Glomerular endothelial cell (primary cell): ENCODE measurements at regions not wholly inside any gene's neighbourhood (a gene's known extent, or its start where the extent isn't known, plus 50 kb on each side); places are given as distances from the start of the nearest gene placed in this dataset.
"Not testable (repeated sequence)": the region's sequence is repeated elsewhere in the genome, so short reads cannot be mapped to it uniquely, and the experiment has no call there.

ENCODE experiments used
- DNase-seq: peaks from one replicate; pipeline ENCODE4 v3.0.0-alpha.2; 2011; ENCODE audit warnings: low read depth, low spot score; ENCODE audit errors: extremely low read depth

DNA sequence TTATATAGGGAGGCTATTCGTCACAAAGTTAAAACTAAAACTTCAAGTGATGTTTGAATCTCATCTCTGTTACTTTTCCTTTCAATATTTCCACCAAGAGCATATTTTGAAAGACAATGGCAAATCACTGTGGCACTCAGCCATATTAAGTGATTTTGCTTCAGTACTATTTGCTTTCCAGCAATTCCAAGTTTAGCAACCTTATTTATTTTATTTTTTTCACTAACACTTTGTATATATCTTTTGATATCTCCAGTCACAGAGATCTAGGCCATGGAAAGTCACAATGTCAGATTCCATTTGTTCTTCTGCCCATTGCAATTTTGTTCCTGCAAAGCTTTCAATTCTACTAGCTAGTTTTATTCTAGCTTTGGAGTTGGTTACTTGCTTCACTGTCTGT lies 1514.5 kb upstream of the ADGRL3 start:
- DNase-seq = no peak

DNA sequence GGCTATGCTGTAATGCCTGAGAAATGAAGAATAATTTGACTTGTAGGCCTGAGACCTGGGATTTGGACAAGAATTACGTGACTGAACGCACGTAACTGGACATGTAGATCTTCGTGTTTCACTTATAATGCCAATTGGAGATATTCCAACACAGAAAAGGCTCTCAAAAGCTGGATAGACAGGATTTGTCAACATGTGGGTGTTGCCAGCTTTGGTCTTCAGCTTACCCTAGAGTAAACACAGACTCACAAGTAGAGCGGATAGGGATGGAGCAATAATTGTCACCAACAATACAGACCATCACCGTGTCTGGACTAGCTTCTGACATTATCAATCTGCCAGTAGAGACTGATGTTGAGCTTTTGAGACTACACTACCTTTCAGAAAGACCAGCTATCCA lies 1511.0 kb upstream of the ADGRL3 start:
- no peak for DNase-seq

DNA sequence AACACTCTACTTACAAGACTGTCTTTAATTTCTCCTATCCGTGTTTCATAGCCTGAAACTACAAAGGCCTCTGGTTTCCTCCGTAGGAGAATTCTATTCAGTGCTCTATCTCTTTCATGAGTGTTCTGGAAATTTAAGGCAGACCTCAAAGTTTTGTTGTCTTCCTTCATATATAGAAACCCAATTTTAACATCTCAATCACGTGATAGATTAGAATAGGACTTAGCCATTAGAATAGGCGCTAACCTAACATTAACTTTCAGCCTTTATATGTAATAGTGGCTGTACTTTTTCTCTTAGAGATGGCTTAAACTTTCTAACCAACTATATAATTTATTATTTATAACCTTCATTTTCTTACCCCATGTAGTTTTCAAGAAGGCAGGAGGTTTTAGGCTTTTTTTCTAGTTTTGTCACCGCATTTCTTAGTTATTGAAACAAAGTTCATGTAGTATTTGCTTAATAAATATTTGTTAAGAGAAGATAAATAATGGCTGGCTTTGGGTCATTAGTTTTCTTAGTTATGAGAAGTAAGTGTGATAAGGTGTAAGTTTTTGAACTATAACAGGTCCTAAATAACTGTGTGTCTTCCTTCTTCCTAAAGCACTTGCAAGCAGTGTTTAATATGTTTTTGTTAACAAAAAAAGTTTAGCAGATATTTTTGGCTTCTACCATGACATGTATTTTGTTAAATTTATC lies 1504.6 kb upstream of the ADGRL3 start:
- no peak for DNase-seq

DNA sequence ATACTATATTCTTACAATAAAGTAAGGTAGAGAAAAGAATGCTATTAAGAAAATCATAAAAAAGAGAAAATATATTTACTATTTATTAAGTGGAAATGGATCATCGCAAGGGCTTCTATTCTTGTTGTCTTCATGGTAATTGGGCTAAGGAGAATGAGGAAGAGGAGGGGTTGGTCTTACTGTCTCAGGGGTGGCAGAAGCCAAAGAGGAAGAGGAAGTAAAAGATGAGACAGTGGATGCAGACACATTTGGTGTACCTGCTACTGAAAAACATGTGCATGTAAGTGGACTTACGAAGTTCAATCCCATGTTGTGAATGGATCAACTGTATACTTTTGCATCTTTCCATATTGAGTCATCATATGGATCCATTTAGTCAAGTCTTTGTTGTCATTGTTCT lies 1502.1 kb upstream of the ADGRL3 start:
- DNase-seq = no peak

DNA sequence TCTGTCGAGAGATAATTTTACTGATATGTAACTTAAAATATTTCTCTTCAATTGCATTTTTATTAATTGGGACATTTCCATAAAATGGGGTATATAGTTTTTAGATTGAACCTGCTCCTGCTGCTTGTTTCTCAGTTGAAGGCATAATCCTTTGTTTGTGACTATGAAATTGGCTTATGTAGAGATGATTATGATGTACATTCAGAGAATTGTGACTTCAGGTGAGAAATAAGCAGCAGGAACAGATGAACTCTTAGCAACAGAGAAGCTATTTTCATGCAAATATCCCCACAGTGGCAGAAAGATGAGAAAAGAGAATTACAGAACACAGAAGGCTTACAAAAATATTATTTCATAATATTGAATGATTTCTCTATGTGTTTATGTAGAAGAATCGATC lies 1499.5 kb upstream of the ADGRL3 start:
- no peak for DNase-seq

DNA sequence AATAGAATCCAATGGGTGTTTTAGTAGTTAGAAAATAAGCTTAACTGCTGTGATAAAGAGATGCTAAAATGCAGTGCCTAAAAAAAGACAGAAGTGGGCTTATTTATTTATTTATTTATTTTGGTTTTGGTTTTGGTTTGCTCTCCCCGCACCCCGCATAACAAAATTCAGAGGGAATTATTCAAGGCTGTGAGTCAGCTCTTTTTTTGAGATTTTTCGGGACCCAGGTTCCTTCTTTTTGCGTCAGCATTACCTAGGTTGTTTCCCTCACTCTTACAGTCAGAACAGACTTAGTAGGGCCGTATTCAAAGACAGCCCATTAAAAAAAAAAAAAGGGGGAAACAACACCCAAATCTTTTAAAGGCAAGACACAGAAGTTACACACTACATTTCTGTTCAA lies 1495.5 kb upstream of the ADGRL3 start:
- DNase-seq = no peak

DNA sequence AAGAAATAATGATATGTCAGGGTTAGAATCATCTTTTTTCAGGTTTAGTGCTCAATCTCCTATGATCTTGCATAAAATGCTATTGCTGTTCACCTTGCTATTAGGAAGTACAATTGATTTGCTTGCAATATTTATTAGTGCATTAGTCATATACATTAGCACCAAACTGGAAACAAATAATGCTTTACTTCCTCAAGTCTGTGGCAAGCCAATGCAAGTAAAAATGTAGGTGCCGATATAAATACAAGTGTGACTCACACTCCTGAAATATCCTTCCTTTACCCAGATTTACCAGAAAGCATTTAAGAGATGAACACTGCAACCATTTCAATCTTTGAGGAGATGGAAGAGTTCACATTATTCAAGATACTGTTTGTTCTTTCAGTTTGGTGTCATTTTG lies 1487.7 kb upstream of the ADGRL3 start:
- DNase-seq = no peak

DNA sequence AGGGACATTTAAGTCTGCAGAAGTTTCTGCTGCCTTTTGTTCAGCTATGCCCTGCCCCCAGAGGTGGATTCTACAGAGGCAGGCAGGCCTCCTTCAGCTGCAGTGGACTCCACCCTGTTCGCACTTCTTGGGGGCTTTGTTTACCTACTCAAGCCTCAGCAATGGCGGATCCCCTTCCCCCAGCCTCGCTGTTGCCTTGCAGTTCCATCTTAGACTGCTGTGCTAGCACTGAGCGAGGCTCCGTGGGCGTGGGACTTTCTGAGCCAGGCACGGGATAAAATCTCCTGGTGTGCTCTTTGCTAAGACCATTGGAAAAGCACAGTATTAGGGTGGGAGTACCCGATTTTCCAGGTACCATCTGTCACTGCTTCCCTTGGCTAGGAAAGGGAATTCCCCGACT lies 1475.8 kb upstream of the ADGRL3 start:
- DNase-seq = not testable (repeated sequence)

DNA sequence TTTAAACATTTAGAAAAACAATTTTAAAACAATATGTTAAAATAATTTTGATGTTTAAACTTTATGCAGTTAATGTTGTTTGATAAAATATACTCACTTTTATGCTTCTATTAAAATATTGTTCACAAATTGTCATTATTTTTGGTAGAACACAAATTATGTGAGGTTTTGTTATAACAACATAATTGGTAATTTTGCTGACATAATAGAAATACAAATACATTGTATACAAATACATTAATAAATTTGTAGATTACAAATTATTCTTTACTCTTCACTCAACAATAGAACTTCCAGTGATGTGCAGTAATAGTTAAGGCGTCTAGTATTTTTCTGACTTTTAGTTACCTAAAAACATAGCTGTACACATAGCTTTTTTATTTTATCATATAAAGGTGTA lies 1472.4 kb upstream of the ADGRL3 start:
- DNase-seq = no peak

DNA sequence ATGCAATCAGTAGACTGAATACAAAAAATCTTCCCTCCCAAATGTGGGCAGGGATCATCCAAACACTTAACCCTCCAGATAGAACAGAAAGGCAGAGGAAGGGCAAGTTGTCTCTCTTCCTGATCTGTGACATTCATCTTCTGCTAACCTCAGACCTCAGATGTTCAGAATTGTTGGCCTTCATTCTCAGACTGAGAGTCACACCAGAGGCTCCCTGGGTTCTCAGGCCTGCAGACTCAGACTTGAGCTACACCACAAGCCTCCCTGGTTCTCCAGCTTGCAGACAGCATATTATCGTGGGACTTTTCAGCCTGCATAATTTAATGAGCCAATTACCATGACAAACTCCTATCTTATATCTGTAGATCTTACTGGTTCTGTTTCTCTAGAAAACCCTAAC lies 1471.6 kb upstream of the ADGRL3 start:
- DNase-seq = no peak

DNA sequence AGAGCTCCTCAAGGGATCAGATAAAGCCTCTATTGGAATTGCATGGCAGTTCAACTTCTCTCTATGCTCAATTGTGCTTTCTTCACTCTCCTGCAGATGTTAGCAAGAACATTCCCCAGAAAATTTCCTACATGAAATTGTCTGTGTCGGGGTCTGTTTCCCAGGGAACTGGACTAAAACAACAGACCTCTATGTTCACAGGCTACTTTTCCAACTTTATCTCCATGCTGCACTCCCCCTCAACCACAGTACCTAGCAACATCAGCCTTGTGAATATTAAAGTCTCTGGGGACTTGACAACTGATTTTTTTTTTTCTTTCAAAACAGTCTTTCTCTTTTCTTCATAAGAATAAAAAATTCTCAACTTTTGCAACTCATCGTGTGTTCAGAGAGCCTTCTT lies 1470.8 kb upstream of the ADGRL3 start:
- DNase-seq = no peak

DNA sequence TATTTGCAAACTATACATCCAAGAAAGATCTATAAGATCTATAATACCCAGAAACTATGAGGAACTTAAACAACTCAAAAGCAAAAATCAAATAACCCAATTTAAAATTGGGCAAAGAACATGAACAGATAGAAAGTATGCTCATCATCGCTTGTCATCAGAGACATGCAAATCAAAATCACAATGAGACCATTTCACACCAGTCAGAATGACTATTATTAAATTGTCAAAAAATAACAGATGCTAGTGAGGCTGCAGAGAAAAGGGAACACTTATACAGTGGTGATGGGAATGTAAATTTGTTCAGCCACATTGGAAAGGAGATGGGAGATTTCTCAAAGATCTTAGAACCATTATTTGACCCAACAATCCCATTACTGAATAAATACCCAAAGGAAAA lies 1451.7 kb upstream of the ADGRL3 start:
- DNase-seq = no peak

DNA sequence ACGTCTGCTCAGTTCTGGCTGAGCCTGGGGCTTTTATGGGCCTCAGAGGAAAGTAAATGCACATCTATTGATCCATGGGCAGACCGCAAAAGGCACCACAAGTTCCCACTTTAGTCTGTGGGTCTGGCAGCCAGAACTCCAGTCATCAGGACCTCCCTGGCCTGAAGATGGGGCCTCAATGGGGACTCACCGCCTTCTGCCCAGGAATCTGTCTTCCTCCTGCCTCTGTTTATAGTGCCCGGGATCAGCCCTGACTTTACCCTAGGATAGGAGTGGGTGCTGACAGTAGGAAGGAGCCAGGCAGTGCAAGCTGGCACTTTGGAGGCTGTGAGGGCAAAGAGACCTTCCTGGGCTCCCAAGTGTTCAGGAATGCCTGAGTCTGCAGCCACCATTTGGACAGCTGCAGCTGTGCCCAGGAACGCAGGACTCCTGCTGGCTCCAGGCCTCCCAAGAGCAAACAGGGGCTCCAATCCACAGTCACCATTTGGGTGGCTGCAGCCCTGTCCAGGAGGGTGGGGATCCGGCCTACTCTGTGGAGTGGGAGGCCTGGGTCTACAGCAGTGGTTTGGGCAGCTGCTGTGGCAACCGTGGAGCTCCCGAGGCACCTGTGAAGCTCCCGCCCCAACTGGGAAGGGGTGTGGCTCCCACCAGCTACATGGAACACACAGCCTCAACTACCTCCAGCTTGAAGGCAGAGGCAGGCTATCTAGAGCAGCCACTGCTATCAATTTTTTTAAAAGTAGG lies 1440.9 kb upstream of the ADGRL3 start:
- no peak for DNase-seq

DNA sequence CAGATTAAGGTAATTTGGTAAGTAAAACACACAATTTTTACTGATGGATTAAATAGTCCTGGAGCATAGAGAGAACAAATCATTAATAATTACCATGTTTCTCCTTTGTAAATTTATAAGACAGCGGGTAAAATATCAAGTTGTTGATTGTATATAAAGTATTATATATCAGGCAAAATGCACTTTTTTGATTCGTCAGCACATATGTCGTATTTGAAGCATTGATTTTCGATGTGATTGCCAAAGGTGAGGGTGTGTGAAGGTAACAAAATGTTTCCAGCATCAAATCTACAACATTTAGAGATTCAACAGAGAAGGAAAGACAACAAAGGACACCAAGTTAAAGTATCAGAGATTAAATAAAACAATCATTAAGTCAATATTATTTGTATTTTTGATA lies 1437.8 kb upstream of the ADGRL3 start:
- no peak for DNase-seq

DNA sequence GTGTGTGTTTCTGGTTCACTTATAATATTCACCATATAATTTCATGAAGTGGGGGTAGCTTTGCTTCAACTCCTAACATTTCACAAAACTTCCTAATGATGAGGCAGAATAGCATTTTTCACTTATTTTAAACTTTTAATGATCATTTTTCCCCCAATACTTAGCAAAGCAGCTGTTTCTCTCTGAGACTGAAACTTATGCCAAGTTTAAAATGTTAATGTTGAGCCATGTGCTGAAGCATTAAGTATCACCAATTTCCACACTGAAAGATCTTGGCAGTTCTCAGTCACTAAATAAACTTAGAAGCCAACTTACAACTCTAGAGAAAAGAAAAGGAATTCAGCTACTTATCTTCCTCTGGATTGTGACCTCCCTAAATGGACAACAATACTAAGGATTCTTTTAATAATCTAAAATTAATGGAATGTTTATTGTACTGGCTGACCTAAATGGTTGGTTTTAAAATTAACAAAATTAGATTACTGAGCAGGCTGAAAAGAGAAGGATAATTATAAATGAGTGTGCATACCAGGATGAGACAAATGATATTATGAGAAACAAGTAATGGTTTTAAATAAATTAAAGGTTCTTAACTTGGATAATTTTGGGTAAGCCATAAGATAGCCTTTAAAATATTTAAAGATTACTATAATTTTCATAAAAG lies 1429.4 kb upstream of the ADGRL3 start:
- no peak for DNase-seq

DNA sequence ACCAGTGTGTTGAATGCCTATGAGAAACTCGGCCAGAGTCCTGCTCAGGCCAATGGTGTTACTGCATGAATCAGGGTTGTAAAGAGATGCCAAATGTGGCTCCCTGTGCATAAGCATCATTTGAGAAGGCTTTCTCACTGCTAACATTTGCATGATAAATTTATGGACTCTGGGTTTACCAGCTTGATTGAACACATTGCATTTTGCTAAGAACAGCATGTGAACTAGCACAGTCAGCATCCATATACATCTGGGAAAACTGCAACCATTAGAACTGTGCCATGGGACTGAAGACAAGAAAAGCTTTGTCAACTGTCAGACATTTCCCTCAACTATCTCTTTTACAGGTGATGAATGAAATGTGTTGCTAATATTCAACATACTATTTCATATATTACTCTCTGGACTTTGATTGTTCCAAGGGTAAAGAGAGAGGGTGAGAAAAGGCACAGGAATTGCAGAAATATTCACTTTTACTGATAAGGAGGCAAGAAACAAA lies 1427.4 kb upstream of the ADGRL3 start:
- no peak for DNase-seq

DNA sequence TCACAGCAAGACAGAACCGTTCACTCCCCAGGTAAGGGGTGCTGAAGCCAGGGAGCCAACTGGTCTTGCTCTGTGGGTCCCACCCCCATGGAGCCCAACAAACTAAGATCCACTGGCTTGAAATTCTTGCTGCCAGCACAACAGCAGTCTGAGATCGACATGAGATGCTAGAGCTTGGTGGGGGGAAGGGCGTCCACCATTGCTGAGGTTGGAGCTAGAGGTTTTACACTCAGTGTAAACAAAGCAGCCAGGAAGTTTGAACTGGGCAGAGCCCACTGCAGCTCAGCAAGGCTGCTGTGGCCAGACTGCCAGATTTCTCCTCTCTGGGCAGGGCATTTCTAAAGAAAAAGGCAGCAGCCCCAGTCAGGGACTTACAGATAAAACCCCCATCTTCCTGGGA lies 1419.9 kb upstream of the ADGRL3 start:
- not testable (repeated sequence) for DNase-seq

DNA sequence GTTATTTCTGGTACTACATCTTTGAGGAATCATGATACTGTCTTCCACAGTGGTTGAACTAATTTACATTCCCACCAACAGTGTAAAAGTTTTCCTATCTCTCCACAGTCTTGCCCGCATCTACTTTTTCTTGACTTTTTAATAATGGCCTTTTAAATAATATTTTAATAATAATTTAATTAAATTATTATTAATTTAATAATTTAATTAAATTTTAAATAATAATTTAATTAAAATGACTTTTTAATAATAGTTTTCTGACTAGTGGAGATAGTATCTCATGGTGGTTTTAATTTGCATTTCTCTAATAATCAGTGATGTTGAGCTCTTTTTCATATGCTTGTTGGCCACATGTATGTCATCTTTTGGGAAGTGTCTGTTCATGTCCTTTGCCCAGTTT lies 1395.0 kb upstream of the ADGRL3 start:
- DNase-seq = no peak

DNA sequence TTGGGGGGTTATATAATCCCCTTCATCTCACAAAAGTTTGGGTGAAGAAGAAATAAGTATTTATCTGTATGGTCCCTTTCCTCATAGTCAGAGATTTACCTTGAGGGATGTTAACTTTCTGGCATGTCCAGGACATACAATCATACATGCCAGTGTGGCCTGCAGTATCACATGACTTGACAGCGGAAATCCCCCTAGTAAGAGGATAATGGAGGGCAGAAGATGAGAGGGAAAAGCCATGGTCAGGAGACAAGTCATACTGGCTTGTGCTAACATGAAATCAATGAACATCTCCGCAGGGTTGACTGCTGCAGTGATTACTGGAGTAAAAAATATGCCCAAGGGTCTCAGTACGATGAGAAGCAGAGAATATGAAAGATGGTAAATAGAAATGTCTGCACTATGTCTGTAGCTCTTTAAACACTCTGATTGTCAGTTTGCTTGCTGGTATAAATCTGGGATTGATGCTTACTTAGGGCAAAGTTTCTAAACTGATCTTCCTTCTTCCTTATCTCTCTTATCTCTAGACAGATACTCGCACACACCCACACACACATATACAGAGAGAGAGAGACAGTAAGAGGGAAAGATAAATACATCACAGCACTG lies 1385.6 kb upstream of the ADGRL3 start:
- no peak for DNase-seq

DNA sequence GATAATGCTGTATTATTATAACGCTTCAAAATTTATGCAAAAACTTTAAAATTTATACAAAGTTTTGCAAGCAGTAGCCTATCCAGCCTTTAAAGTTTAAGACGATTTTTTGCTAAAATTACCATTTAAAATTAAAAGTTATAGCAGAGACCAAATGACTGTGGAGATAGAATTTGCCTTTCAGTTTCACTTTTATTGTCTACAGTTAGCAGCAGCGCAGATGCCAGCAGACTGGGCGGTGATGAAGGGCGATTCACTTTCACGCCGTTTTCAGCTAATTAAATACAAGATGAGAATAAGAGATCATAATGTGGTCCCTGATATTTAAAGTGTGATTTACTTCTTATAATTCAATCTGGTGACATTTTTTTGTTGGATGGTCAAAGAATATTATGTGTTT lies 1381.5 kb upstream of the ADGRL3 start:
- no peak for DNase-seq

DNA sequence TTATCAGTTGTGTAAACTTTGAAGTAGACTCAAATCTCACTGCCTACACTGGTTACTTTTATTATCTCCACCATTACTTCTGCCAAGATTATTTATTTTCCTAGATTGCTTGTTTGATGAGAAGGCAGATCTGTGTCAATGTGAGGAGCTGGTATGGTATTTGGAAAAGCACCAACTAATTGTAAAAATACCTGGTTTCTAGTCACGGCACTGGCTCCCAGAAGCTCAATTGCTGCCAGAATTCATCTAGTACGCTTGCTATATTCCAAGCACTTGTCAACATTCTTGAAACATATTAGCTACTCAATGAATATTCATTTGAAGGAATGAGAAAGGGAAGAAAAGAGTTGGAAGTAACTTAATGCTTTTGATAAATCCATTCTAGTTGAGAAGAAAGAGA lies 1376.8 kb upstream of the ADGRL3 start:
- no peak for DNase-seq

DNA sequence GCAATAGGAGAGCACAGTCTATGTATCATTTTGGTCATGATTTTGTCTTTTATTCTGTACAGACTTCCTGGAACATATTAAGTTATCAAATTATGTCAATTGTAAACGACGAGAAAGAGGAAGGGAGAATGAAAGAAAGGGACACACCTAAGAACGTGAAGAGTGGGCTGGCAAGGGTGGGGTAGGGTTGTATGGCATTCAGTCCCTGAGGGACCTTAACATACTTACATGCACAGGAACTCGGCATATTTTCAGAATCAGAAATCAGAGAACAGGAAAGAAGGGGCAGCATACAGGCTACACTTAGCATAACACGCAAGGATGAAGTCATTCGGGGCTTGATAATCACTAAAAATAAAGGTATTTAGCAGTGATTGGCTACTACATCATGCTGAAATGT lies 1375.0 kb upstream of the ADGRL3 start:
- no peak for DNase-seq
